GM18951 (cell line): ENCODE measurements at regions not wholly inside any gene's neighbourhood (a gene's known extent, or its start where the extent isn't known, plus 50 kb on each side); places are given as distances from the start of the nearest gene placed in this dataset.

Source experiments
- POLR2A ChIP-seq: IDR thresholded peaks from 4 replicates; pipeline ENCODE4 v1.6.1; 2011; ENCODE audit warnings: mild to moderate bottlenecking; ENCODE audit not compliant: insufficient read length, insufficient read depth; ENCODE audit errors: extremely low read depth
- in situ Hi-C: fragments of 300-500 bp; cut with MboI; formaldehyde crosslinking; loops from one replicate; pipeline ENCODE4 v1.12.0; 2022; ENCODE audit warnings: low sequenced_read_pairs, mixed read lengths, inconsistent platforms; ENCODE audit not compliant: unreplicated experiment

DNA sequence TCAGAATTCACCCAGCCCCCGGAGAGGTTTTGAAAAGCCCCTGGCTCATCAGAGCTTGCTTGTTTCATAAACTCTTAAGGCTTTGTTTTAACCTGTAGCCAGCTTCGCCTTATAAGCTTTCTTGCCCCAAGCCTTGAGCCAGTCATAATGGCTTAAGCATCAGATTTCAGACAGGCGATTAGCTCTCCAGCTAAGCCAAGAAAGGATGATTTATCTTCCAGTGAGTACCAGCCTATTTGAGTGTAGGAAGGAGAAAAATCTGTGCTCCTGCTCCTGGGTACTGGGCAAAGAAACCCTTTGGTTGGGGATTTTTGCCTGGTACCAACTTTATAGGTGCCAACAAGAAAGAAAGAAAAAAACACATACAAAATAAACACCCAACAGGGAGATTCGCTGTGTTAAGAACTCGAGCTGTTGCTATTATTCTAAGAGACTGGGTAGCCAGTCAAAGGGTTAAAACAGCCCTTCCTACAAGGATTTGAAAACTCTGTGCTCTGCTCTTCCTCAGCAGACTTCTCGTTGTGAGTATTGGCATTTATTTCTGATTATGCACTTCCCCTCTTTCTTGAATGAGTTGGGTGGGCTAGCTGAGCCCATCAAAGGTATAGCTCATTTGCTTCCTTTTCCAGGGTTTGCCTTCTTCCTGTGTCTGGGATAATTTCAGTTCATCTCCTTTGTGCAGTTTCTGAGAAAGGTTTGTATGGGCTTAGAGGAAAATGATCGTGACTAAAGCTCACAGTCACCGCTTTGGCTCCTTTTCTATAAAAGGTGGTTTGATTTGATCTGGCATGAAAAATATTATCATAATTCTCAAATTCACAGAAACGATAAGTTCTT is 157.2 kb upstream of the DMRT1 start:
- no peak for TF ChIP-seq POLR2A
- in situ Hi-C loops, result no loop called here

- in situ Hi-C loops, result no loop called here
- TF ChIP-seq POLR2A, result no peak
Measured at GRCh38 chr9:684941-685340, 156.6 kb upstream of the DMRT1 start.

GRCh38 chr9:686321-686813 is 155.1 kb upstream of the DMRT1 start:
- no peak for TF ChIP-seq POLR2A
- in situ Hi-C loops, result no loop called here

DNA sequence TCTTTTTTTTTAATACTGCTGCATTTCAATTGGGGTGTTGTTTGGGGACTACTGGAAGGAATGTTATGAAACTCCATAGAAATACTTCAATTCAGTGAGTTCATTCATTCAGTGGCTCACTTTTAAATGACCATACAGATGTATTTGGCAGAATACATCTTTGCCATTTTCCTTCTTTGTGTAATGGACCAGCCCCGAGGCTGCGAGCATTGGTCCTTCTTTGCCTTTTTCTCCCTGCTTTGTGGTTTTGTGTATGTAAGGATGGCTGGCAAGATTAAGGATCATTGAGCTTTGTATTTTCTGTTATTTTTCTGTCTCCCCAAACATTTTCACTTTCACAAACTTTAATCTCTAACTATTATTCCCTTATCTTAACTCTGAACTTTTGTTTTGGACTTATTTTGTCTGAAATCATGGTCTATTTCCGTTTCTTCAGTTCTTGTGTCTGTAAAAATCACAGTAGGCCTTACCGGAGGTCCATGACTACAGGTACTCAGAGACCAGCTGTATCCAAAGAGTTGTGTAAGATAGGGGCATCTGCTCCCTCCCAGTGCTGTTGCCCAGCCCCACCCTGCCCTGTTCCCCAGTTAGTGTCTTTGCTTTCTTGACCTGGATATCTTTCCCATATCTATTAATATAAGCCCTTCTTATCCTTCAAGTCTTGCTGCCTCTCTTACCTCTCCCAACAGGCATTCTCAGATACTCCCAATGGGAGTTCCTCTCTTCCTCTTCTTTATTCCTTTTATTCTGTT is 154.3 kb upstream of the DMRT1 start:
- in situ Hi-C loops, result no loop called here

GRCh38 chr9:687994-688393 is 153.5 kb upstream of the DMRT1 start:
- no peak for TF ChIP-seq POLR2A
- in situ Hi-C loops, result no loop called here

More for the DNA sequence above, 154.3 kb upstream of the DMRT1 start:
- no peak for TF ChIP-seq POLR2A

DNA sequence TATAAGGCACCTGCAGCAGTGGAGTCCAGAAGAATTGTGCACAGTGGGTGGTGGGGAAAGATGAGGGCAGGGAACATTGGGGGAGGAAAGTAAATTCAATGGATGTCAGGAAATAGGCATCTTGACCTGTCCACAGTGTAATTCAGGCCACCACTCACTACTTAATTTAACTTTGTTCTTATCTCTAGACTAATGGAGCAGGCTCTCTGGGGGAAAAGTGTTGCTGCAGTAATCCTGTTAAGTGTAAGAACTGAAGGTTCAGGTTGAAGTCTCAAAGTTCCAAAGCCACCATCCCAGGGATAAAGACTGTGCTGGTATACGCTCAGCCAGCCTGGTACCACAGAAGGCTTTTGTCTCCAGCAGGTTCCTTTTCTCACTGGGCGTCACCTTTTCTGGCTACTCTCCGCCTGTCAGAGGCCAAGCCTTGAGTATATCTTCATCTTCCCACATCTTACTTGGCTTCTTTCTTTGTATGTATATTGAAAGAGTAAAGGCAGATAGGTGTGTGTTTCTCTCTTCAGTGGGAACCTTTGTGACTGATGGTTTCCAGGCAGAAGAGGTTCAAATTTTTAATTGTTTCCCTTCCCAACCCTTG is 150.9 kb upstream of the DMRT1 start:
- TF ChIP-seq POLR2A, result no peak
- in situ Hi-C loops, result no loop called here

DNA sequence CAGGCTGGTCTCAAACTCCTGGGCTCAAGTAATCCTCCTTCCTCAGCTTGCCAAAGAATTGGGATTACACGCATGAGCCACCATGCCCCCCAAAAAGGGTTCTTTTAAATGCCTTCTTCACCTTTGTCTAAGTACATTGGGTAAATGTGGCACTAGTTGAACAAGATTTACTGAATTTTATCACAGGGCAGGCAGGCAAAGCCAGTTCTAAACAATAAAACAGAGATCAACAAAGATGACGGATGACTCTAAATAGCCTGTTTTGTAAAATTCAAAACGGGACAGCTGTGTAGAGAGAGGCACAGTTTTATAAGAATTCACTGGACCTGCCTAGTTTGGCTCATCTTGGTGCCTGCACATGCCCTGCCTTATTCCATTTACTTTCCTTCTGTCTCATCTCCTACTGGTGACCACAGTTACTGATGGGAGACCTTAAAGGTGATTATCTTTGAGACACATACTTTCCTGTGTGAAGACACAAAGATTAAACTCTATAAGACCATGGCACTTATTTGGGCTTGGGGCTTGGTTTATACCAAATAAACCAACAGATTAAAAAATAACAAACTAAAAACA is 149.6 kb upstream of the DMRT1 start:
- TF ChIP-seq POLR2A, result no peak
- in situ Hi-C loops, result no loop called here

GRCh38 chr9:692636-693129 is 148.8 kb upstream of the DMRT1 start:
- in situ Hi-C loops, result no loop called here

GRCh38 chr9:693201-694091 is 148.1 kb upstream of the DMRT1 start:
- in situ Hi-C loops, result no loop called here
- TF ChIP-seq POLR2A, result no peak

More at GRCh38 chr9:692636-693129, 148.8 kb upstream of the DMRT1 start:
- TF ChIP-seq POLR2A, result no peak

DNA sequence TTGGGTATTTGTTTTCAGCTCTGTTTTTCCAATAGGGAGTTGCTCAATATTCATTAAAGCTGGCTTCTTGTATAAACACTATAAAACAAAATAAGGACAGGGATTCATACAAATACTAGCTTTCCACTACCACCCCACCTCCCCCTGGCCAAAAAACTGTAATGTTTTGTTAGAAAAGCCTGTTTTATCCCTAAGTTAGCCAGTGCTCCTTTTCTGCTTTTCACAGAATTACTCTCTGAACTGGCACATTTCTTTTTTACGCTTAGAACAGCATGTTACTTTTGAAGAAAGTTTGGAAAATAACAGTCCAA is 147.4 kb upstream of the DMRT1 start:
- no peak for TF ChIP-seq POLR2A
- in situ Hi-C loops, result no loop called here

- no peak for TF ChIP-seq POLR2A
- in situ Hi-C loops, result no loop called here
Measured at GRCh38 chr9:694403-695154, 146.9 kb upstream of the DMRT1 start.

GRCh38 chr9:695252-695651 is 146.2 kb upstream of the DMRT1 start:
- no peak for TF ChIP-seq POLR2A
- in situ Hi-C loops, result no loop called here
